GM18499 (cell line): ENCODE measurements at regions not wholly inside any gene's neighbourhood (a gene's known extent, or its start where the extent isn't known, plus 50 kb on each side); places are given as distances from the start of the nearest gene placed in this dataset.
"Not testable (repeated sequence)": the region's sequence is repeated elsewhere in the genome, so short reads cannot be mapped to it uniquely, and the experiment has no call there.

ENCODE experiments used
- ATAC-seq: cut with Tn5 transposase; IDR thresholded peaks from one replicate; pipeline ENCODE4 v1.9.1; 2021; ENCODE audit warnings: moderate number of reproducible peaks; ENCODE audit not compliant: insufficient read depth, unreplicated experiment

GRCh38 chr6:97778290-97779038 lies 495.4 kb upstream of the MMS22L start:
- no peak for ATAC-seq

- not testable (repeated sequence) for ATAC-seq
Measured at GRCh38 chr6:97779039-97779766, 496.2 kb upstream of the MMS22L start.

- no peak for ATAC-seq
Measured at GRCh38 chr6:97790926-97791590, 508.0 kb upstream of the MMS22L start.

- ATAC-seq = no peak
Measured at GRCh38 chr6:97805596-97805995, 522.6 kb upstream of the MMS22L start.

DNA sequence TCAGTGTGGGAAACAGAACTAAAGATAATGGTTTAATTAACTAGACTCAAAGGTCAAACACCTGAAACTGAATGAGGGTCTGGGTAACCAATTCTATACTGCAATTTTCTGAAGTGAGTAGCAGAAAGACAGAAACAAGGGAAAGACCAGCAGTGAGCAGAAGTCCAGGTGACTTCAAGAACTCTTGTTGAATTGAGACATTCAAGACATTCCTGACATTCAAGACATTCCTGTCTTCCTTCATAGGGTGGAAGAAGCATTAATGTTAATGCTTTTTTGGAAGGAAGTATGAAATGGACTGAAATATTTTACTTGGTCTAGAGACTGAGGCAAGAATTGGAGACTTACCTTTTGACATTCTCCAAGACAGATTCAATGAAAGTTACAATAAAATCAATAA lies 529.9 kb upstream of the MMS22L start:
- ATAC-seq = no peak

GRCh38 chr6:97813889-97814567 lies 531.0 kb upstream of the MMS22L start:
- ATAC-seq = no peak

- no peak for ATAC-seq
Measured at GRCh38 chr6:97815301-97815812, 532.3 kb upstream of the MMS22L start.

- ATAC-seq = no peak
Measured at GRCh38 chr6:97816526-97816925, 533.5 kb upstream of the MMS22L start.

DNA sequence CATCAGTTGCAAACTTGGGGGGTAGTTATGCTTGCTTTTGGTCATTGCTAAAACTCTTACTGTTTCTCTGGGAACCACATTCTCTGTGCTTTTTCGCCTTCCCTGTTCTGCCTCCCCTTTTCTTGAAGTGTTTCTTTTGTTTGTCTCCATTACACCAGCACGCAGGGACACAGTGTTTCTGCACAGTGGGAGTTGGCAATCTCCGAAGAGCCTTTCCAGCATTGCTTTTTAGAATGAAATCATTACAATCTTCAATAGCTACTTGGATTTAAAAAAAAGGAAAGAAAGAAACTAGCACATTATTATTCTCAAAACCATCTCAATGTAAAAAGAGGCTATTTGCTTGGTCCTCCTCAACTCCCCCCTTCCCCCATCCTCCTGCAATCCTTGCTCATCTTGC lies 536.7 kb upstream of the MMS22L start:
- no peak for ATAC-seq

DNA sequence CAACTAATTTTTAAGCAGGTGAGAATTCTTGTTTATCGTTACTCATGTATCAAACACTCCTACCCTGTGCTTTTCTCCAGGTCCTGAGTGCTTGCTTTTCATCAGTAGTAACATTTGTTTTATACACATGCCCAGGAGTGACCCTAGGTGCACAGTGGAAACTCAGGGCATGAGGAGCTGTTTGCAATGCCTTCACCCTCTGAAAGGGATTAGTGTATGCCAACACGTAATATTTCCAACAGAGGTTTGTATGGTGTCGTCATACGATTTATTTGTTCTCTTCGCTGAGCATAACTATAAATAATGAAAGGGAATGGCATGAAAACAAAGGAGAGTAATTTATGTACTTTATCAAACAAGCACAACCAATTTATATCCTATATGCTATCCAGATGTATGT lies 537.4 kb upstream of the MMS22L start:
- ATAC-seq = no peak

DNA sequence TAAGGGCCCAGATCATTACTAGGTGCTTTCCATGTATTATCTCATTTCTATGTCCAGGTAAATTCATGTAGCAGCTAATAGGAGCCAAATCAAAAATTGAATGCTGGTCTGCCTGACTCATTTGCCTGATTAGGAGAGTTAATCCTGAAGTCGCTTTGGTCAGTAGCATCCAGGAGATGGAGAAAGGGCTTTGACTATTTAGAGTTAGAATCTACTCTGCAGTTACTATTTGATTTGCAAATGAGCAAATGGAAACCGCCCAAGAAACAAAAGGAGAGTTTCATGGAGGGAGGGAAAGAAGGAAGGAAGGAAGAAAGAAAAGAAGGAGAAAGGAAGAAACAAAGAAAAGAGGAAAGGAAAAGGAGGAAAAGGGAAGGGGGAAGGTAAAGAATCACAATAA lies 539.6 kb upstream of the MMS22L start:
- ATAC-seq = no peak

DNA sequence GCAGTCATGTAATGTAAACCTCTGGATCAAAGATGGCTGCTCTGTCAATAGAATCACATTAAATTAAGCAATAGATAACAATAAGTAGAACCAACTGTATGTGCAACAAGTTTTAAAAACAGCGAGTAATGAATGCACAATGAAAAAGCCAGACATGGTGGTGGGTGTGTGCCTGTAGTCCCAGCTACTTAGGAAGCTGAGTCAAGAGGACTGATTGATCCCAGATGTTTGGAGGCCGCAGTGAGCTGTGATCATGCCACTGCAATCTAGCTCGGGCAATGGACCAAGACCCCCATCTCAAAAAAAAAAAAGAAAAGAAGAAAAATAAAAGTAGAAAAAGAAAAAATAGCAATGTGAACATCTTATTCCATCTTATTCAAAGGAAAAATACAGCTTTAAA lies 558.7 kb upstream of the MMS22L start:
- ATAC-seq = no peak

GRCh38 chr6:97842521-97842920 lies 559.5 kb upstream of the MMS22L start:
- ATAC-seq = no peak

GRCh38 chr6:97849390-97849789 lies 566.4 kb upstream of the MMS22L start:
- ATAC-seq = no peak

GRCh38 chr6:97850458-97851212 lies 567.6 kb upstream of the MMS22L start:
- ATAC-seq = no peak

DNA sequence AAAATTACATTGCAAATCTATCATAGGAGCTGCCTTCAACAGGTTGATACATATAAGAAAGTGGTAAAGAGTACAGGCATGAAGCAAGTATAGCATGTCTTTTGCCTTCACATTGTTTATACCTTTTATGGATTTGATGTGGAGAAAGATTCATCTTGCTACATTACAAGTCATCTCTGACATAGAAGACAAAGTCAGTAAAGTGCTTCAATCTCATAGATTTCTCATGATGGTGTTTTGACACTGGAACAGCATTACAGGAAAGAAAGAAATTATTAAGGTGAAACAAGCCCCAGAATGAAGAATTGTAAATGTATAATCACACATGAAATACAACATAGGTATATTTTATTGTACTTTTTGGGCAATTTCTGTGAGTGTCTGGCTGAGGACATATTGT lies 580.7 kb upstream of the MMS22L start:
- no peak for ATAC-seq

GRCh38 chr6:97864366-97864765 lies 581.4 kb upstream of the MMS22L start:
- no peak for ATAC-seq

- ATAC-seq = no peak
Measured at GRCh38 chr6:97864826-97865225, 581.8 kb upstream of the MMS22L start.

GRCh38 chr6:97865612-97866011 lies 582.6 kb upstream of the MMS22L start:
- no peak for ATAC-seq

- ATAC-seq = no peak
Measured at GRCh38 chr6:97866616-97867015, 583.6 kb upstream of the MMS22L start.
